GM19468 (cell line): ENCODE measurements at regions not wholly inside any gene's neighbourhood (a gene's known extent, or its start where the extent isn't known, plus 50 kb on each side); places are given as distances from the start of the nearest gene placed in this dataset.
"Not testable (repeated sequence)": the region's sequence is repeated elsewhere in the genome, so short reads cannot be mapped to it uniquely, and the experiment has no call there.

Experiments used
- ATAC-seq: cut with Tn5 transposase; IDR thresholded peaks from one replicate; pipeline ENCODE4 v1.9.1; 2021; ENCODE audit warnings: mild to moderate bottlenecking, moderate library complexity, moderate number of reproducible peaks; ENCODE audit not compliant: unreplicated experiment; ENCODE audit errors: extremely low read depth

DNA sequence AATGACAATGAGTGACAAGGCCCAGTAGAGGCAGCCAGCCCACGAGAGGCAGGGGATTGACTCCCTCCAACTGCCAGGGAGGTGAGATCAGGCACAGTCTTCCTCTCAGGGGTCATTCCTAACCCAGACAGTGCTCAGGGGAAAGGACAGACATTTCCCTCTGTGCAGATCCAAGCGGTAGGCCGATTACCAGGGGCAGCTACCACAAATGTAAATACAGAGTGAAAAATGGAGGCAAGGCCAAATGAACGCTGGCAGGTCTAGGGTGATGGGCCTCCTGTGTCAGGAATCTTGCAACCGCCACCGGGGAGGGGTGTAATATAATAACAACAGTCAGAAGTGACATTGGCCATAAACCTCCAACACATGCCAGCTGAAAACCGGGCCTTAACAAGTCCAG, 881.4 kb downstream of the UQCRFS1 start:
- ATAC-seq, result no peak

- no peak for ATAC-seq
Measured at GRCh38 chr19:28330831-28331230, 882.1 kb downstream of the UQCRFS1 start.

- no peak for ATAC-seq
Measured at GRCh38 chr19:28329429-28329828, 883.5 kb downstream of the UQCRFS1 start.

DNA sequence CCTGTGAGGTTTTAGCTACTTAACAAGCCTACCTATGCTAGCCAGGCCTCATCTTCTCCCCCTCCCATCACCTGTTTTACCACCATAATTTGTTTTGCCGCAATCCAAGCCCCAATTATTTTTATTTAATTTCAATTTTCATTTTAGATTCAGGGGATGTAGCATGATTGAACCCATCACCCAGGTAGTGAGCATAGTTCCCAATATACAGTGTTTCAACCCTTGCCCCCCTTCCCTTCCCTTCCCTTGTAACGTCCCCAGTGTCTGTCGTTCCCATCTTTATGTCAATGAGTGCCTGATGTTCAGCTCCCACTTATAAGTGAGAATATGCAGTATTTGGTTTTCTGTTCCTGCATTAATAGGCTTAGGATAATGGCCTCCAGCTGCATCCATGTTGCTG, 885.0 kb downstream of the UQCRFS1 start:
- ATAC-seq, result no peak

DNA sequence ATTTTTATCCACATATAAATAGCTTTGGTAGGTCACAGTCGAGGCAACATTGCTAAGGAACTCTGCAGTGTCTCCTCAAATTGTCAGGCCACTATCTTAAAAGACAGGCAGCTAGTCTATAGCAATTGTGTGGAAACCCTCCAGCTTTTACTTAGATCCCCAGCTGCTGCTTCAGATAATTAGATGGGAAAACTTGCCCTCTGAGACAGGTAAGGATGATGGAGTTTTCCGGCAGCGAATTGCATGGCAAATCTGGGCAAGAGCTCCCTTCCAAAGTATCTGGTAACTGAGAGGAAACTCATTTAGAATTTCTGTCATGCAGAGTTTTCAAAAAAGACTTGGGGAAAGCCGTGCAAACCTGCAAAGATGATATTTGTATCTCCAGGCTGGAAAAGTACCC, 886.2 kb downstream of the UQCRFS1 start:
- no peak for ATAC-seq

GRCh38 chr19:28324275-28325060, 888.5 kb downstream of the UQCRFS1 start:
- no peak for ATAC-seq

- no peak for ATAC-seq
Measured at GRCh38 chr19:28322945-28323344, 890.0 kb downstream of the UQCRFS1 start.

- no peak for ATAC-seq
Measured at GRCh38 chr19:28322491-28322890, 890.5 kb downstream of the UQCRFS1 start.

DNA sequence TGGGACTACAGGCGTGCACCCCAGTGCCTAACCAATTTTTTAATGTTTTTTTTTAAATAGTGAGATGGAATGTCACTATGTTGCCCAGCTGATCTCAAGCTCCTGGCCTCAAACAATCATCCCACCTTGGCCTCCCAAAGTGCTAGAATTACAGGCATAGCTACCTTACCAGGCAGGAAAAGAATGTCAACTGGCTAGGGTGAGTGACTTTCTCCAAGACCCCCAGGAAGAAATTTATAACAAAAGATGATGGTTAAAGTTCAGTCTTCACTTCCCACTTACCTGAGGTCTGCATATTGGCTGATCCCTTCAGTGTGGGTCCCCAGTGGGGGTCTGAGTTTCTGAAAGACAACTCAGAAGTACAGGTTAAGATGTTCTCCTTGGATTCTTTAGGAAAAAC, 893.0 kb downstream of the UQCRFS1 start:
- no peak for ATAC-seq

DNA sequence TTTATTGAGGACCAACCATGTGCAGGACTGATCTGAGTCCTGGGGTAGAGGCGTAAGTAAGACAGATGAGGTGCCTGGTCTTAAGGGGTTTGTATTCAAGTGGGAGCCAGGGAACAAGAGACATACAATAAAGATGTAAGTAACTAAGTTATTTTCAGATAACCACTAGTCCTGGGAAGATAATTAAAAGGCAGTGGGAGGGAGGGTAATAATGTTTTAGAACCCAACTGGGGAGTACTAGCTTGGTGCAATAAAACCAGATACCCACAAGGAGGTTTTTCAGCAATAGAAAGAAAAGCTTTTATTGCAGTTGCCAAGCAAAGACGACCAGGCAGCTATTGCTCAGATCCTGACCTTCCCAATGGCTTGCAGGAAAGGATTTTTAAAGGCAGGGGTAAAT, 893.7 kb downstream of the UQCRFS1 start:
- no peak for ATAC-seq

- ATAC-seq, result no peak
Measured at GRCh38 chr19:28318469-28319179, 894.3 kb downstream of the UQCRFS1 start.

DNA sequence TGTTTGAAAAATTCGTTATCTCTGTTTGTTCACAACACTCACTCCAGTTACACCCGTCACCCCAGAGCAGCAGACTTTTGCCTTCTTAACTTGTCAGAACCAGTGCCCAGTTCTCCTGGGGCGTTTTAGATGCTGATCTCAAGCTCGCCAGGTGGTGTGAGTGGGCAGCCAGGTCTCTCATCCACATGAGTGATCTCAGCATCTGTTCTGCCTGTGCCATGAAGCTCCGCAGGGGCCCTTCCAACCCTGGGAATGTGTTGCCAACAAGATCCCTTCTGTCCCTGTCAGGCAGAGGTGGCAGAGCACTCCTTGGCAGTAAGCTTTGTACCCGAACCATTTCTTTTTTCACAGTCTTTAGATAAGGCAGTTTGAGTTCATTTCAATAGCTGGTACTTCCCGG, 896.5 kb downstream of the UQCRFS1 start:
- no peak for ATAC-seq

DNA sequence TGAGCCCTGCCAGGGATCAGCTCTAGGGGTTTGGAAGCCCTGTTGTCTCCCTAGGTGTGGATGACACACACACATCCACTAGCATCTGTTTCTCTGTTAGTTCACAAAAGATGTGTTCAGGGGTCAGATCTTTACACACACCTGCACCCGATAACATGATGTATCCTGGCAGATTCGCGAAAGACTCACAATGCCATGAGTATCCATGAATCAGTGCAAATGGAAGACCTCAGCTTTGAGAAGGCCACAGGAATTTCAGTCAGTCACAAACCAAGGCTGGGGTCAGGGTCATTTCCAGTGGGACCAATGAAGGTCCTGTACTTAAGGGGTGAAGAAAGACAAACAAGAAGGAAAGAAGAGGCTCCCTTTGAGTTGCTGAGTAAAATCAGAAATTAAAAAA, 898.2 kb downstream of the UQCRFS1 start:
- no peak for ATAC-seq

DNA sequence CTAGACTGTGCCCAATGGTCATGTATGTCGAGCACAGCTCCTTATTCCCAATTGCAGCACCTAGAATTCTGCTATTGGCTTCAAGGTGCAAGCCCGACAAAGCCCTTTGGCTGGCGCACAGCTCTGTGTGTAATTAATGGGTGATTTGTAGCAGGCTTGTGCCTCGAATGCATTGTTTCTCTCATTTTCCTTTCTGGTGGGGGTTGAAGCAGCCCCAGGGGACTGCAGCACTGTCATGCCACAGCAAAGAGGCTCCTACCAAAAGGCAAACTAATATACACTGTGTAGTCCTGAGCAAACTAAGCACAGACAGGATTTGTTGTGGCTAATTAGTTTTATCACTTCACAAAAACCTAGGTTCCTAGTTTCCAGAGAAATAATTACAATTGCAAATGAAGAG, 898.7 kb downstream of the UQCRFS1 start:
- no peak for ATAC-seq

DNA sequence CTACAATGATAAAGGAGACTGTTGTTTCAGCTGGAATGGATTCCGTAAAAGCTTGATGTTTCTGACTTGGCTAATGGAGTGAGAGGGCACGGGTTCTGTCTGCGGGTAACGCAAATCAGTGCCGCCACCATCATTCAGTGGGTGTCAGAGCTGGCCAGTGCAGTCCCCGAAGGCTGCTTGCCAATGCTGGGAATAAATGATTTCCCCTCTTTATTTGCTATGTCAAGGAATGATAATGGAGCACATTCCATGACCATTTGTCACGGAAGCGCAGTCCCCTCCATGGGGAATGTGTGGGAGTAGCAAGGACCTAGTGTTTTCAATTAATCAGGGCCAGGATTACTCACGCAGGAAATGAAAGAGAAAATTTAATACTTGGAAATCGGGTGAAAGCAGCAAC, 899.3 kb downstream of the UQCRFS1 start:
- ATAC-seq, result no peak

GRCh38 chr19:28312269-28312668, 900.7 kb downstream of the UQCRFS1 start:
- no peak for ATAC-seq

DNA sequence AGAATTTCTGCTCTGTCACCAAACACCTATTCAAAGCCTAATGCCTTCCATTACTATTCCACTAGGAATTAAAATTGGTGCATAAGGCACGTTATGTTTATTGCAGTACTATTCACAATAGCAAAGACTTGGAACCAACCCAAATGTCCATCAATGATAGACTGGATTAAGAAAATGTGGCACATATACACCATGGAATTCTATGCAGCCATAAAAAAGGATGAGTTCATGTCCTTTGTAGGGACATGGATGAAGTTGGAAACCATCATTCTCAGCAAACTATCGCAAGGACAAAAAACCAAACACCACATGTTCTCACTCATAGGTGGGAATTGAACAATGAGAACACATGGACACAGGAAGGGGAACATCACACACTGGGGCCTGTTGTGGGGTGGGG, 902.1 kb downstream of the UQCRFS1 start:
- not testable (repeated sequence) for ATAC-seq

DNA sequence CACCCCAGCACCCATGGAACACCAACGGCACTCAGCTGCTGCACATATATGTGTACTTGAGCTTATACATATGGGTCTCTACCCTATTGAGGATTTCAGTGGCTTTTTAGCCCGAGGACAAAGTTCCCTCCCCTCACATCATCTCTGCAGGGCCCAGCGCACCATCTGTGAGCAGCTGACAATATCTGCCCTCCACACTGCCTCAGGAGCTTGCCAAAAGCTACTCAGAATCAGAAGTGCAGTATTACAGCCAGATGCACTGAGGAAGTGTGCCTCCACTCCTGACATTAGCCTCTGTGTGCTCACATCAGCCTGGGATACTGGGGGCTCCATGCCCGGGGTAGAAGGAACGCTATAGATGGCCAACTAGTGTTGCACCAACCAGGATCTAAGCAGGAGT, 903.9 kb downstream of the UQCRFS1 start:
- no peak for ATAC-seq

DNA sequence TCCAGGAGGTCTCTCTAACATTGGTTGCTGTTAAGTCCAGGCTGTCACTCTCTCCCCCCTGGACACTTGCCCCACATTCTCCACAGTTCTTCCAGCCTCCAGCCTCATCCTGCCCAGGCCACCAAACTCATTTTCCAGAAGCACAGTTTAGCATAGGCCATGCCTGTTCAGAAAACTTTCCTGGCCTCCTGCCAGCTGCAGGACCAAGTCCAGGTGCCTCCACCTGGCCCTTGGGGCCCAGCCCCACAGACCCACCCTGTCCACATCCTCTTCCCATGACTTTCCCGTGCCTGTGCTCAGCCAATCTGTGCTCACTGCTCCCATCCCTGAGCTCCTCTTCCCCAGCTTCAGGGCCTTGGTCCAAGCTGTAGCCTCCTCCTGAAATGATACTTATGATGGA, 905.0 kb downstream of the UQCRFS1 start:
- no peak for ATAC-seq

- no peak for ATAC-seq
Measured at GRCh38 chr19:28307487-28307886, 905.5 kb downstream of the UQCRFS1 start.

- ATAC-seq, result no peak
Measured at GRCh38 chr19:28305513-28305912, 907.4 kb downstream of the UQCRFS1 start.

- no peak for ATAC-seq
Measured at GRCh38 chr19:28303502-28303901, 909.4 kb downstream of the UQCRFS1 start.
